SK-N-SH (cell line): ENCODE measurements at regions not wholly inside any gene's neighbourhood (a gene's known extent, or its start where the extent isn't known, plus 50 kb on each side); places are given as distances from the start of the nearest gene placed in this dataset.
"Not testable (repeated sequence)": the region's sequence is repeated elsewhere in the genome, so short reads cannot be mapped to it uniquely, and the experiment has no call there.

ENCODE experiments used
- ELF1 ChIP-seq: IDR thresholded peaks from 2 replicates; pipeline ENCODE4 v1.4.0; 2012
- EP300 ChIP-seq, 2 experiments: IDR thresholded peaks; 2 replicates each; pipeline versions ENCODE4 v1.4.0 to v1.6.1; 2012; ENCODE audit warnings: borderline replicate concordance in 1 of 2, low read depth in 1 of 2, low read length in 1 of 2
- GABPA ChIP-seq: IDR thresholded peaks from 2 replicates; pipeline ENCODE4 v1.4.0; 2012; ENCODE audit warnings: low read depth, mild to moderate bottlenecking
- TEAD4 ChIP-seq: IDR thresholded peaks from 2 replicates; pipeline ENCODE4 v1.4.0; 2012; ENCODE audit warnings: mild to moderate bottlenecking, borderline replicate concordance; ENCODE audit not compliant: insufficient read depth
- YY1 ChIP-seq: IDR thresholded peaks from 2 replicates; pipeline ENCODE4 v1.4.0; 2012; ENCODE audit warnings: low read depth, mild to moderate bottlenecking
- TF ChIP-seq, protein P1 (sequence below): IDR thresholded peaks from 2 replicates; pipeline ENCODE4 v1.4.0; 2012; ENCODE audit warnings: low read depth, borderline replicate concordance
- TF ChIP-seq, protein P2 (sequence below): fragments of 200-600 bp; sonication (generic); IDR thresholded peaks from 2 replicates; pipeline ENCODE4 v1.6.1; 2017; ENCODE audit warnings: antibody characterized with exemption, mild to moderate bottlenecking, moderate library complexity
- TF ChIP-seq, protein P3 (sequence below): IDR thresholded peaks from 2 replicates; pipeline ENCODE4 v1.6.1; 2012; ENCODE audit warnings: mild to moderate bottlenecking, low read depth, low read length, moderate library complexity

DNA sequence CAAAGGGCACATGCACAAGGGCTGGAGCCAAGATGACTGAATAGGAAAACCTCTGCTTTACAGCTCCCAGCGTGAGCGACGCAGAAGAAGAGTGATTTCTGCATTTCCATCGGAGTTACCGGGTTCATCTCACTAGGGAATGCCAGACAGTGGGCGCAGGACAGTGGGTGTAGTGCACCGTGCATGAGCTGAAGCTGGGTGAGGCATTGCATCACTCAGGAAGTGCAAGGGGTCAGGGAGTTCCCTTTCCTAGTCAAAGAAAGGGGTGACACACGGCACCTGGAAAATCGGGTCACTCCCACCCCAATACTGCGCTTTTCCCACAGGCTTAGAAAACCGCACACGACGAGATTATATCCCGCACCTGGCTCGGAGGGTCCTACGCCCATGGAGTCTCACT, 64.5 kb upstream of the HTR1E start:
- not testable (repeated sequence) for TF ChIP-seq ELF1; GABPA; TEAD4; YY1; EP300 (IDR thresholded peaks at IDR 0.05; ENCODE audit: borderline replicate concordance in 1 of 2, low read depth in 1 of 2, low read length in 1 of 2)
- TF ChIP-seq, protein P1, sequence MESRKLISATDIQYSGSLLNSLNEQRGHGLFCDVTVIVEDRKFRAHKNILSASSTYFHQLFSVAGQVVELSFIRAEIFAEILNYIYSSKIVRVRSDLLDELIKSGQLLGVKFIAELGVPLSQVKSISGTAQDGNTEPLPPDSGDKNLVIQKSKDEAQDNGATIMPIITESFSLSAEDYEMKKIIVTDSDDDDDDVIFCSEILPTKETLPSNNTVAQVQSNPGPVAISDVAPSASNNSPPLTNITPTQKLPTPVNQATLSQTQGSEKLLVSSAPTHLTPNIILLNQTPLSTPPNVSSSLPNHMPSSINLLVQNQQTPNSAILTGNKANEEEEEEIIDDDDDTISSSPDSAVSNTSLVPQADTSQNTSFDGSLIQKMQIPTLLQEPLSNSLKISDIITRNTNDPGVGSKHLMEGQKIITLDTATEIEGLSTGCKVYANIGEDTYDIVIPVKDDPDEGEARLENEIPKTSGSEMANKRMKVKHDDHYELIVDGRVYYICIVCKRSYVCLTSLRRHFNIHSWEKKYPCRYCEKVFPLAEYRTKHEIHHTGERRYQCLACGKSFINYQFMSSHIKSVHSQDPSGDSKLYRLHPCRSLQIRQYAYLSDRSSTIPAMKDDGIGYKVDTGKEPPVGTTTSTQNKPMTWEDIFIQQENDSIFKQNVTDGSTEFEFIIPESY, result not testable (repeated sequence)
- TF ChIP-seq, protein P2, sequence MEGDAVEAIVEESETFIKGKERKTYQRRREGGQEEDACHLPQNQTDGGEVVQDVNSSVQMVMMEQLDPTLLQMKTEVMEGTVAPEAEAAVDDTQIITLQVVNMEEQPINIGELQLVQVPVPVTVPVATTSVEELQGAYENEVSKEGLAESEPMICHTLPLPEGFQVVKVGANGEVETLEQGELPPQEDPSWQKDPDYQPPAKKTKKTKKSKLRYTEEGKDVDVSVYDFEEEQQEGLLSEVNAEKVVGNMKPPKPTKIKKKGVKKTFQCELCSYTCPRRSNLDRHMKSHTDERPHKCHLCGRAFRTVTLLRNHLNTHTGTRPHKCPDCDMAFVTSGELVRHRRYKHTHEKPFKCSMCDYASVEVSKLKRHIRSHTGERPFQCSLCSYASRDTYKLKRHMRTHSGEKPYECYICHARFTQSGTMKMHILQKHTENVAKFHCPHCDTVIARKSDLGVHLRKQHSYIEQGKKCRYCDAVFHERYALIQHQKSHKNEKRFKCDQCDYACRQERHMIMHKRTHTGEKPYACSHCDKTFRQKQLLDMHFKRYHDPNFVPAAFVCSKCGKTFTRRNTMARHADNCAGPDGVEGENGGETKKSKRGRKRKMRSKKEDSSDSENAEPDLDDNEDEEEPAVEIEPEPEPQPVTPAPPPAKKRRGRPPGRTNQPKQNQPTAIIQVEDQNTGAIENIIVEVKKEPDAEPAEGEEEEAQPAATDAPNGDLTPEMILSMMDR, result not testable (repeated sequence)
- TF ChIP-seq, protein P3, sequence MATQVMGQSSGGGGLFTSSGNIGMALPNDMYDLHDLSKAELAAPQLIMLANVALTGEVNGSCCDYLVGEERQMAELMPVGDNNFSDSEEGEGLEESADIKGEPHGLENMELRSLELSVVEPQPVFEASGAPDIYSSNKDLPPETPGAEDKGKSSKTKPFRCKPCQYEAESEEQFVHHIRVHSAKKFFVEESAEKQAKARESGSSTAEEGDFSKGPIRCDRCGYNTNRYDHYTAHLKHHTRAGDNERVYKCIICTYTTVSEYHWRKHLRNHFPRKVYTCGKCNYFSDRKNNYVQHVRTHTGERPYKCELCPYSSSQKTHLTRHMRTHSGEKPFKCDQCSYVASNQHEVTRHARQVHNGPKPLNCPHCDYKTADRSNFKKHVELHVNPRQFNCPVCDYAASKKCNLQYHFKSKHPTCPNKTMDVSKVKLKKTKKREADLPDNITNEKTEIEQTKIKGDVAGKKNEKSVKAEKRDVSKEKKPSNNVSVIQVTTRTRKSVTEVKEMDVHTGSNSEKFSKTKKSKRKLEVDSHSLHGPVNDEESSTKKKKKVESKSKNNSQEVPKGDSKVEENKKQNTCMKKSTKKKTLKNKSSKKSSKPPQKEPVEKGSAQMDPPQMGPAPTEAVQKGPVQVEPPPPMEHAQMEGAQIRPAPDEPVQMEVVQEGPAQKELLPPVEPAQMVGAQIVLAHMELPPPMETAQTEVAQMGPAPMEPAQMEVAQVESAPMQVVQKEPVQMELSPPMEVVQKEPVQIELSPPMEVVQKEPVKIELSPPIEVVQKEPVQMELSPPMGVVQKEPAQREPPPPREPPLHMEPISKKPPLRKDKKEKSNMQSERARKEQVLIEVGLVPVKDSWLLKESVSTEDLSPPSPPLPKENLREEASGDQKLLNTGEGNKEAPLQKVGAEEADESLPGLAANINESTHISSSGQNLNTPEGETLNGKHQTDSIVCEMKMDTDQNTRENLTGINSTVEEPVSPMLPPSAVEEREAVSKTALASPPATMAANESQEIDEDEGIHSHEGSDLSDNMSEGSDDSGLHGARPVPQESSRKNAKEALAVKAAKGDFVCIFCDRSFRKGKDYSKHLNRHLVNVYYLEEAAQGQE, result not testable (repeated sequence)
